HCT116 (cell line): ENCODE measurements at regions not wholly inside any gene's neighbourhood (a gene's known extent, or its start where the extent isn't known, plus 50 kb on each side); places are given as distances from the start of the nearest gene placed in this dataset.

Experiments used
- ATAC-seq: fragments of 200-7000 bp; cut with Tn5 transposase; 2 replicates; pipeline ENCODE4 v1.9.1; 2020; ENCODE audit warnings: mild to moderate bottlenecking, moderate library complexity
- BruUV-seq: library from RNA; stranded (reverse); fragments of 400-500 nt; replicated peaks from 2 replicates; lab custom pipeline; 2021; lab: Mats Ljungman, UMichigan
- CTCF ChIA-PET: fragments of 300-600 bp; sonication (Branson Sonifier 250); formaldehyde crosslinking; loops from one replicate; lab custom pipeline; 2021; ENCODE audit warnings: antibody characterized with exemption; lab: Charles Lee
- POLR2A ChIA-PET: fragments of 300-600, 350-600 bp; sonication (Branson Sonifier 250); formaldehyde crosslinking; loops from one replicate; lab custom pipeline; 2021; ENCODE audit warnings: antibody characterized with exemption; lab: Charles Lee
- RAD21 ChIA-PET, 2 experiments: fragments of 300-600 bp; sonication (Branson Sonifier 250); formaldehyde crosslinking; loops; one replicate each; lab custom pipeline; 2023; ENCODE audit warnings: low total read pairs in 2 of 2; ENCODE audit not compliant: uncharacterized antibody in 2 of 2, unreplicated experiment in 2 of 2, low non-redundant PET in 1 of 2; lab: Charles Lee
- DNase-seq: peaks from one replicate; pipeline ENCODE4 v3.0.0-alpha.2; 2010; ENCODE audit warnings: low read depth, low spot score
- H2AFZ ChIP-seq: fragments of 200-600 bp; shearing (Covaris generic), sonication (generic); 2 replicates; pipeline ENCODE4 v1.6.1; 2017; ENCODE audit warnings: low read depth, mixed run types, mixed read lengths, antibody characterized with exemption, low read length; ENCODE audit not compliant: poor library complexity, severe bottlenecking
- H3K27ac ChIP-seq: 2 replicates; pipeline ENCODE4 v1.5.1; 2012; ENCODE audit warnings: low read depth, low read length
- H3K27me3 ChIP-seq: fragments of 200-600 bp; sonication (generic); 2 replicates; pipeline ENCODE4 v1.6.1; 2016; ENCODE audit warnings: mixed run types, low read length, mixed read lengths; ENCODE audit not compliant: insufficient read depth
- H3K36me3 ChIP-seq, 2 experiments: fragments of 200-500 bp in 1 of 2; fragments of 200-600 bp in 1 of 2; sonication (Bioruptor generic) in 1 of 2; sonication (generic) in 1 of 2; 2 replicates each; pipeline versions ENCODE4 v1.5.1 to v1.6.1; 2014 to 2016; ENCODE audit warnings: low read length in 2 of 2, inconsistent platforms in 1 of 2, mixed read lengths in 1 of 2, mixed run types in 1 of 2; ENCODE audit not compliant: insufficient read depth in 2 of 2, control insufficient read depth in 1 of 2
- H3K4me1 ChIP-seq, 2 experiments: fragments of 200-600 bp in 1 of 2; sonication (generic) in 1 of 2; 2 replicates each; pipeline versions ENCODE4 v1.5.1 to v1.6.1; 2012 to 2017; ENCODE audit warnings: low read length in 2 of 2, inconsistent platforms in 1 of 2, mild to moderate bottlenecking in 1 of 2, mixed read lengths in 1 of 2, mixed run types in 1 of 2, moderate library complexity in 1 of 2; ENCODE audit not compliant: insufficient read depth in 2 of 2, control insufficient read depth in 1 of 2
- H3K4me2 ChIP-seq: fragments of 200-600 bp; sonication (generic); 2 replicates; pipeline ENCODE4 v1.6.1; 2017; ENCODE audit warnings: mixed run types, low read length, mixed read lengths
- H3K4me3 ChIP-seq, 2 experiments: fragments of 200-600 bp in 1 of 2; sonication (generic) in 1 of 2; replicated peaks in 1 of 2; 2 replicates each; pipeline ENCODE4 v1.5.1; 2011 to 2016; ENCODE audit warnings: low read length in 2 of 2, control low read depth in 1 of 2, low read depth in 1 of 2, mild to moderate bottlenecking in 1 of 2, mixed read lengths in 1 of 2, mixed run types in 1 of 2
- H3K79me2 ChIP-seq: fragments of 200-600 bp; sonication (generic); 2 replicates; pipeline ENCODE4 v1.6.1; 2017; ENCODE audit warnings: mild to moderate bottlenecking, mixed run types, low read length, moderate library complexity, mixed read lengths; ENCODE audit not compliant: insufficient read depth
- H3K9ac ChIP-seq: fragments of 200-600 bp; sonication (generic); 2 replicates; pipeline ENCODE4 v1.6.1; 2016; ENCODE audit warnings: low read length, mixed read lengths
- H3K9me2 ChIP-seq: fragments of 200-600 bp; sonication (generic), shearing (Covaris generic); 2 replicates; pipeline ENCODE4 v1.6.1; 2017; ENCODE audit warnings: mixed run types, mild to moderate bottlenecking, moderate library complexity; ENCODE audit not compliant: insufficient read depth
- H3K9me3 ChIP-seq, 2 experiments: fragments of 200-500 bp in 1 of 2; fragments of 200-600 bp in 1 of 2; sonication (Bioruptor generic) in 1 of 2; sonication (generic) in 1 of 2; 2 replicates each; pipeline ENCODE4 v1.6.1; 2014 to 2017; ENCODE audit warnings: low read length in 2 of 2, mixed read lengths in 2 of 2, inconsistent platforms in 1 of 2, low read depth in 1 of 2, mild to moderate bottlenecking in 1 of 2, mixed run types in 1 of 2, moderate library complexity in 1 of 2; ENCODE audit not compliant: control insufficient read depth in 1 of 2, insufficient read depth in 1 of 2
- H4K20me1 ChIP-seq: fragments of 200-600 bp; sonication (generic), shearing (Covaris generic); 2 replicates; pipeline ENCODE4 v1.6.1; 2017; ENCODE audit warnings: mixed run types, mild to moderate bottlenecking, moderate library complexity; ENCODE audit not compliant: insufficient read depth
- CBX3 ChIP-seq: IDR thresholded peaks from 2 replicates; pipeline ENCODE4 v1.6.1; 2012; ENCODE audit warnings: low read depth
- EGR1 ChIP-seq: IDR thresholded peaks from 2 replicates; pipeline ENCODE4 v1.6.1; 2012; ENCODE audit warnings: low read depth
- ELF1 ChIP-seq: IDR thresholded peaks from 2 replicates; pipeline ENCODE4 v1.6.1; 2012; ENCODE audit warnings: low read depth, borderline replicate concordance
- EZH2 ChIP-seq: fragments of 200-600 bp; sonication (generic); IDR thresholded peaks from 2 replicates; pipeline ENCODE4 v1.6.1; 2017; ENCODE audit warnings: antibody characterized with exemption, mixed run types
- EZH2phosphoT487 ChIP-seq: fragments of 200-600 bp; IDR thresholded peaks from 2 replicates; pipeline ENCODE4 v1.6.1; 2018; ENCODE audit warnings: antibody characterized with exemption, borderline replicate concordance
- FOSL1 ChIP-seq: IDR thresholded peaks from 2 replicates; pipeline ENCODE4 v1.6.1; 2012; ENCODE audit warnings: low read depth
- JUND ChIP-seq: IDR thresholded peaks from 2 replicates; pipeline ENCODE4 v1.6.1; 2012
- MAX ChIP-seq: IDR thresholded peaks from 2 replicates; pipeline ENCODE4 v1.6.1; 2012
- POLR2A ChIP-seq: IDR thresholded peaks from 2 replicates; pipeline ENCODE4 v1.7.0; 2011; ENCODE audit warnings: borderline replicate concordance; ENCODE audit not compliant: insufficient read depth, insufficient read length; ENCODE audit errors: extremely low read depth
- POLR2AphosphoS5 ChIP-seq: IDR thresholded peaks from 2 replicates; pipeline ENCODE4 v1.6.1; 2011; ENCODE audit warnings: mild to moderate bottlenecking, low read depth, low read length, moderate library complexity
- REST ChIP-seq: IDR thresholded peaks from 2 replicates; pipeline ENCODE4 v1.6.1; 2012; ENCODE audit warnings: low read depth
- SRF ChIP-seq: IDR thresholded peaks from 2 replicates; pipeline ENCODE4 v1.6.1; 2012; ENCODE audit warnings: low read depth
- YY1 ChIP-seq: IDR thresholded peaks from 2 replicates; pipeline ENCODE4 v1.6.1; 2011; ENCODE audit warnings: low read length, low read depth, moderate library complexity, mild to moderate bottlenecking; ENCODE audit not compliant: insufficient replicate concordance; ENCODE audit errors: extremely low read depth
- ZBTB33 ChIP-seq: IDR thresholded peaks from 2 replicates; pipeline ENCODE4 v1.6.1; 2011; ENCODE audit warnings: mild to moderate bottlenecking, low read length, moderate library complexity; ENCODE audit not compliant: insufficient replicate concordance; ENCODE audit errors: extremely low read depth
- ZFX ChIP-seq: fragments of 450-650 bp; IDR thresholded peaks from 2 replicates; pipeline ENCODE4 v1.6.1; 2017
- ZNF274 ChIP-seq: fragments of 200-500 bp; sonication (Bioruptor generic); IDR thresholded peaks from 2 replicates; pipeline ENCODE4 v1.6.1; 2014; ENCODE audit warnings: mild to moderate bottlenecking, low read depth, low read length, inconsistent platforms
- intact Hi-C: fragments of 100-400 bp; cut with micrococcal nuclease; formaldehyde crosslinking; loops from 2 replicates; pipeline ENCODE4 v1.10.0; 2022

GRCh38 chr18:24776019-24776418 is 315.6 kb downstream of the HRH4 start:
- Histone ChIP-seq H3K79me2 (no peaks in the 10 kb centered on the region), H3K4me3 (no peak overlapping the region), H4K20me1 (no peaks in the 10 kb centered on the region), H3K9me2 (no peaks in the 10 kb centered on the region), H3K4me2 (no peak overlapping the region), H3K9me3 (no peaks in the 10 kb centered on the region), H3K27ac (no peak overlapping the region), H3K36me3 (no peaks in the 10 kb centered on the region), H3K27me3 (peaks cover 5% of the 10 kb centered on the region; the same call in 1 of the 2 replicates), H2AFZ (no peak overlapping the region), H3K4me1 (no peaks in the 10 kb centered on the region), H3K9ac (no peak overlapping the region)
- ATAC-seq (no peak), DNase-seq (no peak)
- RAD21 ChIA-PET = no interaction called here
- no TSS peak for BruUV-seq
- intact Hi-C loops = no loop called here
- TF ChIP-seq EZH2phosphoT487 = no peak
- TF ChIP-seq SRF = no peak
- TF ChIP-seq CBX3 = no peak
- no peak for TF ChIP-seq ZFX
- no peak for TF ChIP-seq EZH2
- POLR2A ChIA-PET = no interaction called here
- CTCF ChIA-PET = no interaction called here

GRCh38 chr18:24778810-24779418 is 318.5 kb downstream of the HRH4 start:
- intact Hi-C loops = no loop called here
- no peak for ATAC-seq
- no peaks in the 10 kb centered on the region for H3K79me2 ChIP-seq
- no peak overlapping the region for H3K27ac ChIP-seq
- peaks cover 26% of the 10 kb centered on the region for H3K27me3 ChIP-seq
- BruUV-seq = no TSS peak
- H3K4me1 ChIP-seq = no peaks in the 10 kb centered on the region
- H4K20me1 ChIP-seq = no peaks in the 10 kb centered on the region
- H3K4me2 ChIP-seq = no peak overlapping the region
- DNase-seq = no peak
- ChIA-PET CTCF (no interaction called here), RAD21 (no interaction called here), POLR2A (no interaction called here)
- no peak overlapping the region for H3K9ac ChIP-seq
- H3K36me3 ChIP-seq = no peaks in the 10 kb centered on the region
- no peaks in the 10 kb centered on the region for H3K9me3 ChIP-seq
- no peak overlapping the region for H2AFZ ChIP-seq
- H3K4me3 ChIP-seq = no peak overlapping the region
- no peaks in the 10 kb centered on the region for H3K9me2 ChIP-seq
- TF ChIP-seq MAX (no peak), POLR2AphosphoS5 (no peak), EZH2phosphoT487 (no peak), ZFX (no peak), EGR1 (no peak), CBX3 (no peak), POLR2A (no peak), EZH2 (no peak), FOSL1 (no peak), SRF (no peak), ZBTB33 (no peak), JUND (no peak), REST (no peak), YY1 (no peak), ELF1 (no peak), ZNF274 (no peak)
